ENCODE measurements at regions not wholly inside any gene's neighbourhood (a gene's known extent, or its start where the extent isn't known, plus 50 kb on each side); places are given as distances from the start of the nearest gene placed in this dataset.

- TF ChIP-seq CTCF (IDR thresholded peaks at IDR 0.05; ENCODE audit: extremely low read depth, missing control alignments): no peak
- DNase-seq (ENCODE audit: low spot score): no peak
Measured at GRCh38 chr5:56520986-56521730, 288.0 kb upstream of the ANKRD55 start.

- DNase-seq (ENCODE audit: low spot score): no peak
- TF ChIP-seq CTCF (IDR thresholded peaks at IDR 0.05; ENCODE audit: extremely low read depth, missing control alignments): no peak
Measured at GRCh38 chr5:56518820-56519219, 285.7 kb upstream of the ANKRD55 start.

- no peak for DNase-seq (ENCODE audit: low spot score)
- no peak for TF ChIP-seq CTCF (IDR thresholded peaks at IDR 0.05; ENCODE audit: extremely low read depth, missing control alignments)
Measured at GRCh38 chr5:56517011-56517416, 283.9 kb upstream of the ANKRD55 start.

GRCh38 chr5:56516441-56516840, 283.3 kb upstream of the ANKRD55 start:
- no peak for DNase-seq (ENCODE audit: low spot score)
- no peak for TF ChIP-seq CTCF (IDR thresholded peaks at IDR 0.05; ENCODE audit: extremely low read depth, missing control alignments)

GRCh38 chr5:56516035-56516434, 282.9 kb upstream of the ANKRD55 start:
- no peak for DNase-seq (ENCODE audit: low spot score)
- TF ChIP-seq CTCF (IDR thresholded peaks at IDR 0.05; ENCODE audit: extremely low read depth, missing control alignments): no peak

GRCh38 chr5:56515011-56515410, 281.9 kb upstream of the ANKRD55 start:
- TF ChIP-seq CTCF (IDR thresholded peaks at IDR 0.05; ENCODE audit: extremely low read depth, missing control alignments): no peak
- no peak for DNase-seq (ENCODE audit: low spot score)

- DNase-seq (ENCODE audit: low spot score): no peak
- no peak for TF ChIP-seq CTCF (IDR thresholded peaks at IDR 0.05; ENCODE audit: extremely low read depth, missing control alignments)
Measured at GRCh38 chr5:56514245-56514644, 281.1 kb upstream of the ANKRD55 start.

All from GM20000 (cell line).